ENCODE measurements at regions not wholly inside any gene's neighbourhood (a gene's known extent, or its start where the extent isn't known, plus 50 kb on each side); places are given as distances from the start of the nearest gene placed in this dataset.

GRCh38 chr10:121680879-121681655 is 82.8 kb upstream of the FGFR2 start:
- H3K27me3 Mint-ChIP-seq (ENCODE audit: low read depth): peaks cover 3% of the 10 kb centered on the region
- H3K56ac ChIP-seq (ENCODE audit: insufficient read length, low read depth, low read length): no peak overlapping the region
- no peak overlapping the region for H2BK12ac ChIP-seq (ENCODE audit: insufficient read length, low read depth, low read length)
- no peak overlapping the region; a peak in 1 of 5 replicates for H3K4me3 Mint-ChIP-seq
- H4K91ac ChIP-seq (ENCODE audit: insufficient read length, low read depth, low read length): no peak overlapping the region
- no peaks in the 10 kb centered on the region for H3K79me2 ChIP-seq (ENCODE audit: insufficient read depth, low read length)
- H3K4me1 ChIP-seq (ENCODE audit: insufficient read depth, low read length): no peaks in the 10 kb centered on the region
- H3T11ph ChIP-seq (ENCODE audit: low read length): no peak overlapping the region
- no peak overlapping the region for H3K18ac ChIP-seq (ENCODE audit: insufficient read length, low read depth, low read length)
- peaks cover 10% of the 10 kb centered on the region for H3K9me3 ChIP-seq (ENCODE audit: control insufficient read depth, low read depth, low read length)
- DNase-seq: no peak
- no peak overlapping the region for H2BK5ac ChIP-seq (ENCODE audit: insufficient read length, low read length)
- no peak overlapping the region for H2BK120ac ChIP-seq (ENCODE audit: low read depth, low read length, poor library complexity, severe bottlenecking)
- peaks cover 40 to 45% of the 10 kb centered on the region in 2 experiments for H3K4me1 Mint-ChIP-seq
- peaks cover 5 to 25% (median 8%) of the 10 kb centered on the region in 3 experiments for H3K36me3 Mint-ChIP-seq (ENCODE audit: insufficient read depth in 1 of 3, low read depth in 3 of 3)
- H3K4me2 ChIP-seq (ENCODE audit: insufficient read depth, insufficient read length, low read length): no peak overlapping the region
- H2AFZ ChIP-seq (ENCODE audit: low read length): no peak overlapping the region
- H4K20me1 ChIP-seq (ENCODE audit: control insufficient read depth, insufficient read depth, insufficient read length): no peaks in the 10 kb centered on the region
- no peak for TF ChIP-seq CTCF (conservative IDR thresholded peaks at IDR 0.05)
- peaks cover 14 to 19% of the 10 kb centered on the region in 2 experiments for H3K9me3 Mint-ChIP-seq
- H3K23me2 ChIP-seq (ENCODE audit: insufficient read length, low read depth, low read length, poor library complexity, severe bottlenecking): no peaks in the 10 kb centered on the region
- no peak overlapping the region for H2AK5ac ChIP-seq (ENCODE audit: insufficient read length, low read length)
- H3K79me1 ChIP-seq (ENCODE audit: insufficient read depth, low read depth, low read length, poor library complexity, severe bottlenecking): no peaks in the 10 kb centered on the region
- no CpG with 5 or more reads among the region's 9 CpGs for WGBS (ENCODE audit: extremely low coverage, insufficient read length, low lambda C conversion rate)
- H2BK20ac ChIP-seq (ENCODE audit: low read depth, low read length, poor library complexity, severe bottlenecking): no peak overlapping the region
- no peak overlapping the region for H3K4ac ChIP-seq (ENCODE audit: low read depth, low read length)
- H3K14ac ChIP-seq (ENCODE audit: insufficient read depth, low read length): no peak overlapping the region
- H3K9ac ChIP-seq (ENCODE audit: extremely low read depth, insufficient read length, low read length): no peak overlapping the region
- H3K27ac ChIP-seq (ENCODE audit: insufficient read length, low read depth, low read length): no peak overlapping the region
- H3K23ac ChIP-seq (ENCODE audit: insufficient read length, low read depth, low read length): no peak overlapping the region
- no peak overlapping the region for H4K5ac ChIP-seq (ENCODE audit: insufficient read length, low read depth, low read length)
- H2BK15ac ChIP-seq (ENCODE audit: low read depth, low read length): no peak overlapping the region
- H4K8ac ChIP-seq (replicated peaks; ENCODE audit: insufficient read length, low read depth, low read length): no peak overlapping the region
- peak overlapping the region in 2 of 3 experiments; percentile 8 to 82; a peak in 2 of 7 replicates for H3K27ac Mint-ChIP-seq
- no peaks in the 10 kb centered on the region for H3K27me3 ChIP-seq (ENCODE audit: insufficient read depth, low read length)
